SK-N-SH (cell line): ENCODE measurements at regions not wholly inside any gene's neighbourhood (a gene's known extent, or its start where the extent isn't known, plus 50 kb on each side); places are given as distances from the start of the nearest gene placed in this dataset.

ENCODE experiments used
- CTCF ChIA-PET: fragments of 300-600, 350-600 bp; formaldehyde crosslinking; extraction: SDS; loops from one replicate; lab custom pipeline; 2021; lab: Yijun Ruan, JAX
- POLR2A ChIA-PET: fragments of 350-600 bp; sonication (Branson Sonifier 250); formaldehyde crosslinking; extraction: SDS; loops from one replicate; lab custom pipeline; 2020; ENCODE audit warnings: antibody characterized with exemption, inconsistent platforms; lab: Yijun Ruan, JAX
- DNase-seq: peaks from one replicate; pipeline ENCODE4 v3.0.0; 2012
- H2AFZ ChIP-seq: fragments of 200-600 bp; sonication (generic); 2 replicates; pipeline ENCODE4 v1.8.1; 2016; ENCODE audit warnings: antibody characterized with exemption, mild to moderate bottlenecking, low read depth
- H3F3A ChIP-seq: fragments of 200-600 bp; sonication (generic); replicated peaks from 2 replicates; pipeline ENCODE3; 2016; ENCODE audit warnings: antibody characterized with exemption, mild to moderate bottlenecking; ENCODE audit not compliant: insufficient read depth
- H3K27ac ChIP-seq, 2 experiments: fragments of 200-500 bp in 1 of 2; fragments of 200-600 bp in 1 of 2; sonication (Bioruptor generic) in 1 of 2; sonication (generic), shearing (Covaris generic) in 1 of 2; 2 replicates each; pipeline versions ENCODE4 v1.5.1 to v1.6.1; 2014 to 2016; ENCODE audit warnings: low read depth in 2 of 2, inconsistent platforms in 1 of 2, low read length in 1 of 2, mild to moderate bottlenecking in 1 of 2, mixed read lengths in 1 of 2
- H3K27me3 ChIP-seq: fragments of 200-600 bp; sonication (generic), shearing (Covaris generic); 2 replicates; pipeline ENCODE4 v1.6.1; 2016; ENCODE audit warnings: mixed run types; ENCODE audit not compliant: insufficient read depth
- H3K36me3 ChIP-seq, 2 experiments: fragments of 200-500 bp in 1 of 2; fragments of 200-600 bp in 1 of 2; sonication (Bioruptor generic) in 1 of 2; sonication (generic) in 1 of 2; replicated peaks in 1 of 2; 2 replicates each; pipeline versions ENCODE3 to v1.5.1; 2014 to 2016; ENCODE audit warnings: low read length in 1 of 2, mild to moderate bottlenecking in 1 of 2; ENCODE audit not compliant: insufficient read depth in 2 of 2, control insufficient read depth in 1 of 2
- H3K4me1 ChIP-seq, 2 experiments: fragments of 200-500 bp in 1 of 2; fragments of 200-600 bp in 1 of 2; sonication (Bioruptor generic) in 1 of 2; sonication (generic), shearing (Covaris generic) in 1 of 2; 2 replicates each; pipeline versions ENCODE4 v1.5.1 to v1.6.1; 2014 to 2016; ENCODE audit warnings: low read depth in 1 of 2, low read length in 1 of 2, mixed run types in 1 of 2; ENCODE audit not compliant: insufficient read depth in 2 of 2, control insufficient read depth in 1 of 2
- H3K4me2 ChIP-seq: fragments of 200-600 bp; sonication (generic), shearing (Covaris generic); 2 replicates; pipeline ENCODE4 v1.6.1; 2017; ENCODE audit warnings: mixed run types
- H3K4me3 ChIP-seq, 2 experiments: fragments of 200-500 bp in 1 of 2; fragments of 200-600 bp in 1 of 2; sonication (Bioruptor generic) in 1 of 2; sonication (generic), shearing (Covaris generic) in 1 of 2; 2 replicates each; pipeline versions ENCODE4 v1.5.1 to v1.8.1; 2014 to 2016; ENCODE audit warnings: low read depth in 2 of 2, inconsistent platforms in 1 of 2, low read length in 1 of 2, mild to moderate bottlenecking in 1 of 2, mixed read lengths in 1 of 2, moderate library complexity in 1 of 2
- H3K79me2 ChIP-seq: fragments of 200-600 bp; sonication (generic); 2 replicates; pipeline ENCODE4 v1.8.1; 2017; ENCODE audit warnings: mild to moderate bottlenecking; ENCODE audit not compliant: insufficient read depth
- H3K9ac ChIP-seq: fragments of 200-600 bp; sonication (generic); 2 replicates; pipeline ENCODE4 v1.6.1; 2017; ENCODE audit warnings: mixed run types
- H3K9me2 ChIP-seq: fragments of 200-600 bp; sonication (generic); 2 replicates; pipeline ENCODE4 v1.6.1; 2017; ENCODE audit warnings: mixed run types
- H3K9me3 ChIP-seq: fragments of 200-600 bp; sonication (generic); 2 replicates; pipeline ENCODE4 v1.6.1; 2017; ENCODE audit warnings: mixed run types, mild to moderate bottlenecking, moderate library complexity
- H4K20me1 ChIP-seq: fragments of 200-600 bp; sonication (generic); 2 replicates; pipeline ENCODE4 v1.6.1; 2017; ENCODE audit warnings: mild to moderate bottlenecking, mixed run types; ENCODE audit not compliant: insufficient read depth
- CHD2 ChIP-seq: fragments of 150-350 bp; IDR thresholded peaks from 2 replicates; pipeline ENCODE4 v1.6.1; 2018; ENCODE audit warnings: low read length; ENCODE audit not compliant: partially characterized antibody
- ELF1 ChIP-seq: IDR thresholded peaks from 2 replicates; pipeline ENCODE4 v1.4.0; 2012
- EZH2phosphoT487 ChIP-seq: fragments of 200-600 bp; sonication (generic); IDR thresholded peaks from 2 replicates; pipeline ENCODE4 v1.6.1; 2017; ENCODE audit warnings: low read depth, mixed run types, mild to moderate bottlenecking, antibody characterized with exemption, moderate library complexity, borderline replicate concordance
- GABPA ChIP-seq: IDR thresholded peaks from 2 replicates; pipeline ENCODE4 v1.4.0; 2012; ENCODE audit warnings: low read depth, mild to moderate bottlenecking
- GATA2 ChIP-seq: sonication (generic); formaldehyde crosslinking; IDR thresholded peaks from 2 replicates; pipeline ENCODE4 v1.5.0; 2020; ENCODE audit warnings: mild to moderate bottlenecking, missing genetic modification reagents
- JUND ChIP-seq: IDR thresholded peaks from 2 replicates; pipeline ENCODE4 v1.4.0; 2012
- MEF2A ChIP-seq: IDR thresholded peaks from 2 replicates; pipeline ENCODE4 v1.4.0; 2012; ENCODE audit warnings: low read depth, borderline replicate concordance
- NFIC ChIP-seq: IDR thresholded peaks from 2 replicates; pipeline ENCODE4 v1.4.0; 2012; ENCODE audit warnings: borderline replicate concordance
- NRF1 ChIP-seq: IDR thresholded peaks from 2 replicates; pipeline ENCODE4 v1.6.1; 2012; ENCODE audit warnings: low read depth, mild to moderate bottlenecking, low read length
- RAD21 ChIP-seq: IDR thresholded peaks from 2 replicates; pipeline ENCODE4 v1.6.1; 2012; ENCODE audit warnings: mild to moderate bottlenecking, low read length
- RXRA ChIP-seq: IDR thresholded peaks from 2 replicates; pipeline ENCODE4 v1.4.0; 2012; ENCODE audit warnings: low read depth, mild to moderate bottlenecking, borderline replicate concordance
- SIN3A ChIP-seq: IDR thresholded peaks from 2 replicates; pipeline ENCODE4 v1.6.1; 2012; ENCODE audit warnings: low read depth, mild to moderate bottlenecking, low read length, moderate library complexity, borderline replicate concordance
- TAF1 ChIP-seq: IDR thresholded peaks from 2 replicates; pipeline ENCODE4 v1.6.1; 2012; ENCODE audit warnings: low read depth, mild to moderate bottlenecking, low read length, moderate library complexity, borderline replicate concordance
- WGBS: methylation state at CpG from one replicate; pipeline ENCODE4 v1.1.6; 2017; ENCODE audit warnings: low lambda C conversion rate; 5-methylcytosine and 5-hydroxymethylcytosine counted together
- TF ChIP-seq, protein P1 (sequence below): IDR thresholded peaks from 2 replicates; pipeline ENCODE4 v1.4.0; 2012; ENCODE audit warnings: low read depth, borderline replicate concordance
- TF ChIP-seq, protein P2 (sequence below): IDR thresholded peaks from 2 replicates; pipeline ENCODE4 v1.4.0; 2012; ENCODE audit warnings: low read depth
- TF ChIP-seq, protein P3 (sequence below): fragments of 200-600 bp; sonication (generic); IDR thresholded peaks from 2 replicates; pipeline ENCODE4 v1.6.1; 2017; ENCODE audit warnings: antibody characterized with exemption, mild to moderate bottlenecking, moderate library complexity

DNA sequence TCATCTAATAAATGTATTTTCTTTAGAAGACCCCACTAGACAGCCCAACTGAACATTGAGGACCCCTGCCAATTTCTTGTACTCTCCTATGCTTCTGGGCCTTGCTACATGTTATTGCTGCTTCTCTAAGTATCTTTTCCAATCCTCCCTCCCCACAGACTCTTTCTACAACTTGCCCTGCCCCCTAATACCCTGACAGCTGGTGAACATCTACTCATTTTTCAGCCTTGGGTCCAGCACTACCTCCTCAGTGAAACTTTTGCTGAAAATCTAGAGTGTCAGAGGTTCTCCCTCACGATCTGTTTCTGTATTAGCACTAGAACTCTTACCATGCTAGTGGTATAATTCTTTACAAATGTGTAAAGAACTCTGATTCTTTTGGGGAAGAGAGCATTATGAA is 106.8 kb upstream of the SIX3 start:
- POLR2A ChIA-PET: no interaction called here

GRCh38 chr2:44836174-44836573 is 105.3 kb upstream of the SIX3 start:
- no peaks in the 10 kb centered on the region for H3K9me3 ChIP-seq
- no peak overlapping the region for H3K4me3 ChIP-seq
- no peak overlapping the region for H2AFZ ChIP-seq
- 47% methylated on average over 8 of the region's 8 CpGs for WGBS
- no peak overlapping the region for H3K9ac ChIP-seq
- peaks cover 9% of the 10 kb centered on the region; the same call in 1 of the 2 replicates for H3K27me3 ChIP-seq
- DNase-seq: no peak
- CTCF ChIA-PET: interaction anchor here (1.3 kb wide), 1 partner anchor 357 kb away, joined by 4 read pairs; no protein-coding TSS in a partner anchor
- no peaks in the 10 kb centered on the region for H3K79me2 ChIP-seq
- peaks cover 0 to 3% of the 10 kb centered on the region in 2 experiments; a peak in 1 of 4 replicates for H3K4me1 ChIP-seq
- H3K9me2 ChIP-seq: no peaks in the 10 kb centered on the region
- no peaks in the 10 kb centered on the region for H3F3A ChIP-seq
- no peak overlapping the region for H3K27ac ChIP-seq
- TF ChIP-seq, protein P1, sequence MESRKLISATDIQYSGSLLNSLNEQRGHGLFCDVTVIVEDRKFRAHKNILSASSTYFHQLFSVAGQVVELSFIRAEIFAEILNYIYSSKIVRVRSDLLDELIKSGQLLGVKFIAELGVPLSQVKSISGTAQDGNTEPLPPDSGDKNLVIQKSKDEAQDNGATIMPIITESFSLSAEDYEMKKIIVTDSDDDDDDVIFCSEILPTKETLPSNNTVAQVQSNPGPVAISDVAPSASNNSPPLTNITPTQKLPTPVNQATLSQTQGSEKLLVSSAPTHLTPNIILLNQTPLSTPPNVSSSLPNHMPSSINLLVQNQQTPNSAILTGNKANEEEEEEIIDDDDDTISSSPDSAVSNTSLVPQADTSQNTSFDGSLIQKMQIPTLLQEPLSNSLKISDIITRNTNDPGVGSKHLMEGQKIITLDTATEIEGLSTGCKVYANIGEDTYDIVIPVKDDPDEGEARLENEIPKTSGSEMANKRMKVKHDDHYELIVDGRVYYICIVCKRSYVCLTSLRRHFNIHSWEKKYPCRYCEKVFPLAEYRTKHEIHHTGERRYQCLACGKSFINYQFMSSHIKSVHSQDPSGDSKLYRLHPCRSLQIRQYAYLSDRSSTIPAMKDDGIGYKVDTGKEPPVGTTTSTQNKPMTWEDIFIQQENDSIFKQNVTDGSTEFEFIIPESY: no peak
- TF ChIP-seq, protein P2, sequence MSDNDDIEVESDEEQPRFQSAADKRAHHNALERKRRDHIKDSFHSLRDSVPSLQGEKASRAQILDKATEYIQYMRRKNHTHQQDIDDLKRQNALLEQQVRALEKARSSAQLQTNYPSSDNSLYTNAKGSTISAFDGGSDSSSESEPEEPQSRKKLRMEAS: no peak
- TF ChIP-seq RAD21 (no peak), RXRA (no peak), MEF2A (no peak), ELF1 (no peak)
- H3K4me2 ChIP-seq: no peak overlapping the region
- POLR2A ChIA-PET: interaction anchor here (0.6 kb wide), 1 partner anchor 105 kb away, joined by 3 read pairs; no protein-coding TSS in a partner anchor
- no peaks in the 10 kb centered on the region for H4K20me1 ChIP-seq
- no peaks in the 10 kb centered on the region for H3K36me3 ChIP-seq

More for the DNA sequence above, 106.8 kb upstream of the SIX3 start:
- 21% methylated on average over 1 of the region's 1 CpG for WGBS
- Histone ChIP-seq H3K4me3 (no peak overlapping the region), H3K9me2 (no peaks in the 10 kb centered on the region), H2AFZ (no peak overlapping the region), H3K4me1 (no peaks in the 10 kb centered on the region), H3K4me2 (no peak overlapping the region), H3K9ac (no peak overlapping the region), H3K9me3 (no peaks in the 10 kb centered on the region), H3K27me3 (no peaks in the 10 kb centered on the region), H3F3A (no peaks in the 10 kb centered on the region), H3K36me3 (no peaks in the 10 kb centered on the region), H3K79me2 (no peaks in the 10 kb centered on the region), H3K27ac (no peak overlapping the region), H4K20me1 (no peaks in the 10 kb centered on the region)
- TF ChIP-seq GABPA (no peak), CHD2 (no peak), RXRA (no peak), EZH2phosphoT487 (no peak), JUND (no peak), GATA2 (CRISPR knock-in tag) (no peak), NRF1 (no peak), TAF1 (no peak), MEF2A (no peak), NFIC (no peak), SIN3A (no peak)
- TF ChIP-seq, protein P2: no peak
- TF ChIP-seq, protein P1: no peak
- TF ChIP-seq, protein P3, sequence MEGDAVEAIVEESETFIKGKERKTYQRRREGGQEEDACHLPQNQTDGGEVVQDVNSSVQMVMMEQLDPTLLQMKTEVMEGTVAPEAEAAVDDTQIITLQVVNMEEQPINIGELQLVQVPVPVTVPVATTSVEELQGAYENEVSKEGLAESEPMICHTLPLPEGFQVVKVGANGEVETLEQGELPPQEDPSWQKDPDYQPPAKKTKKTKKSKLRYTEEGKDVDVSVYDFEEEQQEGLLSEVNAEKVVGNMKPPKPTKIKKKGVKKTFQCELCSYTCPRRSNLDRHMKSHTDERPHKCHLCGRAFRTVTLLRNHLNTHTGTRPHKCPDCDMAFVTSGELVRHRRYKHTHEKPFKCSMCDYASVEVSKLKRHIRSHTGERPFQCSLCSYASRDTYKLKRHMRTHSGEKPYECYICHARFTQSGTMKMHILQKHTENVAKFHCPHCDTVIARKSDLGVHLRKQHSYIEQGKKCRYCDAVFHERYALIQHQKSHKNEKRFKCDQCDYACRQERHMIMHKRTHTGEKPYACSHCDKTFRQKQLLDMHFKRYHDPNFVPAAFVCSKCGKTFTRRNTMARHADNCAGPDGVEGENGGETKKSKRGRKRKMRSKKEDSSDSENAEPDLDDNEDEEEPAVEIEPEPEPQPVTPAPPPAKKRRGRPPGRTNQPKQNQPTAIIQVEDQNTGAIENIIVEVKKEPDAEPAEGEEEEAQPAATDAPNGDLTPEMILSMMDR: no peak
- CTCF ChIA-PET: interaction anchor here (1.0 kb wide), 1 partner anchor 18 kb away, joined by 4 read pairs; no protein-coding TSS in a partner anchor
- no peak for DNase-seq
